HepG2 (cell line): ENCODE measurements at regions not wholly inside any gene's neighbourhood (a gene's known extent, or its start where the extent isn't known, plus 50 kb on each side); places are given as distances from the start of the nearest gene placed in this dataset.

Experiments used
- CHD4 ChIP-seq: fragments of 200-600 bp; sonication (generic); IDR thresholded peaks from 2 replicates; pipeline ENCODE4 v1.7.0; 2017; ENCODE audit warnings: mild to moderate bottlenecking, low read length, borderline replicate concordance
- HNRNPK ChIP-seq: fragments of 200-400 bp; formaldehyde crosslinking; IDR thresholded peaks from 2 replicates; pipeline ENCODE4 v1.6.1; 2018; ENCODE audit warnings: low read length, low read depth, moderate library complexity, mild to moderate bottlenecking; ENCODE audit not compliant: poor library complexity, severe bottlenecking
- KDM2A ChIP-seq: sonication (generic); formaldehyde crosslinking; IDR thresholded peaks from 2 replicates; pipeline ENCODE4 v1.4.0; 2020; ENCODE audit warnings: low read depth, missing genetic modification reagents, borderline replicate concordance
- KDM6A ChIP-seq: IDR thresholded peaks from 2 replicates; pipeline ENCODE4 v1.6.1; 2016; ENCODE audit warnings: low read depth
- MED8 ChIP-seq: sonication (generic); formaldehyde crosslinking; IDR thresholded peaks from 2 replicates; pipeline ENCODE4 v1.8.1; 2023; ENCODE audit warnings: mild to moderate bottlenecking, missing genetic modification reagents; ENCODE audit not compliant: insufficient replicate concordance
- NCOA1 ChIP-seq: sonication (generic); formaldehyde crosslinking; IDR thresholded peaks from 2 replicates; pipeline ENCODE4 v1.9.0; 2021; ENCODE audit warnings: missing genetic modification reagents
- NFE2 ChIP-seq: sonication (generic); formaldehyde crosslinking; IDR thresholded peaks from 2 replicates; pipeline ENCODE4 v1.4.0; 2020; ENCODE audit warnings: missing genetic modification reagents
- NR2F2 ChIP-seq: IDR thresholded peaks from 2 replicates; pipeline ENCODE4 v1.6.1; 2012; ENCODE audit warnings: low read depth, inconsistent platforms, borderline replicate concordance
- RBM22 ChIP-seq: fragments of 200-400 bp; formaldehyde crosslinking; optimal IDR thresholded peaks from 2 replicates; pipeline ENCODE3; 2017; ENCODE audit warnings: mild to moderate bottlenecking, low read length, moderate library complexity
- SAFB2 ChIP-seq: sonication (generic); formaldehyde crosslinking; IDR thresholded peaks from 2 replicates; pipeline ENCODE4 v1.5.1; 2020; ENCODE audit warnings: missing genetic modification reagents, low read depth, mild to moderate bottlenecking, borderline replicate concordance
- SCMH1 ChIP-seq: sonication (generic); formaldehyde crosslinking; IDR thresholded peaks from 2 replicates; pipeline ENCODE4 v1.9.0; 2021; ENCODE audit warnings: missing genetic modification reagents, mild to moderate bottlenecking, borderline replicate concordance
- SMAD3 ChIP-seq: sonication (generic); formaldehyde crosslinking; IDR thresholded peaks from 2 replicates; pipeline ENCODE4 v1.4.0; 2020; ENCODE audit warnings: missing genetic modification reagents
- SP1 ChIP-seq, 2 experiments: fragments of 450-650 bp in 1 of 2; sonication (generic) in 1 of 2; formaldehyde crosslinking in 1 of 2; IDR thresholded peaks; 2 replicates each; pipeline versions ENCODE4 v1.4.0 to v1.6.1; 2016 to 2020; ENCODE audit warnings: missing genetic modification reagents in 1 of 2
- THAP11 ChIP-seq: IDR thresholded peaks from 2 replicates; pipeline ENCODE4 v1.6.1; 2016; ENCODE audit warnings: missing biosample characterization, missing genetic modification reagents
- TOE1 ChIP-seq: sonication (generic); formaldehyde crosslinking; IDR thresholded peaks from 2 replicates; pipeline ENCODE4 v1.4.0; 2020; ENCODE audit warnings: mild to moderate bottlenecking, missing genetic modification reagents
- ZFP41 ChIP-seq: sonication (generic); formaldehyde crosslinking; IDR thresholded peaks from 2 replicates; pipeline ENCODE4 v1.4.0; 2020; ENCODE audit warnings: mild to moderate bottlenecking, missing genetic modification reagents, borderline replicate concordance
- ZNF138 ChIP-seq: sonication (generic); formaldehyde crosslinking; IDR thresholded peaks from 2 replicates; pipeline ENCODE4 v1.5.0; 2020; ENCODE audit warnings: mild to moderate bottlenecking, low read depth, missing genetic modification reagents
- ZNF33B ChIP-seq: sonication (generic); formaldehyde crosslinking; IDR thresholded peaks from 2 replicates; pipeline ENCODE4 v1.5.1; 2020; ENCODE audit warnings: mild to moderate bottlenecking, missing genetic modification reagents
- ZNF34 ChIP-seq: sonication (generic); formaldehyde crosslinking; IDR thresholded peaks from 2 replicates; pipeline ENCODE4 v1.4.0; 2020; ENCODE audit warnings: mild to moderate bottlenecking, missing genetic modification reagents, borderline replicate concordance
- ZNF430 ChIP-seq: sonication (generic); formaldehyde crosslinking; IDR thresholded peaks from 2 replicates; pipeline ENCODE4 v1.9.0; 2021; ENCODE audit warnings: mild to moderate bottlenecking, missing genetic modification reagents
- ZNF746 ChIP-seq: sonication (generic); formaldehyde crosslinking; IDR thresholded peaks from 2 replicates; pipeline ENCODE4 v1.8.0; 2022; ENCODE audit warnings: mild to moderate bottlenecking, missing genetic modification reagents
- ZNF83 ChIP-seq: sonication (generic); formaldehyde crosslinking; IDR thresholded peaks from 2 replicates; pipeline ENCODE4 v1.4.0; 2020; ENCODE audit warnings: missing genetic modification reagents, mild to moderate bottlenecking, borderline replicate concordance
- TF ChIP-seq, protein P1 (sequence below): sonication (generic); formaldehyde crosslinking; conservative IDR thresholded peaks from 2 replicates; pipeline ENCODE4 v1.8.0; 2022; ENCODE audit warnings: mild to moderate bottlenecking, moderate library complexity, missing genetic modification reagents
- TF ChIP-seq, protein P2 (sequence below): sonication (generic); formaldehyde crosslinking; conservative IDR thresholded peaks from 2 replicates; pipeline ENCODE4 v1.4.0; 2020; ENCODE audit warnings: mild to moderate bottlenecking, missing genetic modification reagents, moderate library complexity
- TF ChIP-seq, protein P3 (sequence below): sonication (generic); formaldehyde crosslinking; IDR thresholded peaks from 2 replicates; pipeline ENCODE4 v1.8.1; 2023; ENCODE audit warnings: mild to moderate bottlenecking, missing genetic modification reagents, borderline replicate concordance

DNA sequence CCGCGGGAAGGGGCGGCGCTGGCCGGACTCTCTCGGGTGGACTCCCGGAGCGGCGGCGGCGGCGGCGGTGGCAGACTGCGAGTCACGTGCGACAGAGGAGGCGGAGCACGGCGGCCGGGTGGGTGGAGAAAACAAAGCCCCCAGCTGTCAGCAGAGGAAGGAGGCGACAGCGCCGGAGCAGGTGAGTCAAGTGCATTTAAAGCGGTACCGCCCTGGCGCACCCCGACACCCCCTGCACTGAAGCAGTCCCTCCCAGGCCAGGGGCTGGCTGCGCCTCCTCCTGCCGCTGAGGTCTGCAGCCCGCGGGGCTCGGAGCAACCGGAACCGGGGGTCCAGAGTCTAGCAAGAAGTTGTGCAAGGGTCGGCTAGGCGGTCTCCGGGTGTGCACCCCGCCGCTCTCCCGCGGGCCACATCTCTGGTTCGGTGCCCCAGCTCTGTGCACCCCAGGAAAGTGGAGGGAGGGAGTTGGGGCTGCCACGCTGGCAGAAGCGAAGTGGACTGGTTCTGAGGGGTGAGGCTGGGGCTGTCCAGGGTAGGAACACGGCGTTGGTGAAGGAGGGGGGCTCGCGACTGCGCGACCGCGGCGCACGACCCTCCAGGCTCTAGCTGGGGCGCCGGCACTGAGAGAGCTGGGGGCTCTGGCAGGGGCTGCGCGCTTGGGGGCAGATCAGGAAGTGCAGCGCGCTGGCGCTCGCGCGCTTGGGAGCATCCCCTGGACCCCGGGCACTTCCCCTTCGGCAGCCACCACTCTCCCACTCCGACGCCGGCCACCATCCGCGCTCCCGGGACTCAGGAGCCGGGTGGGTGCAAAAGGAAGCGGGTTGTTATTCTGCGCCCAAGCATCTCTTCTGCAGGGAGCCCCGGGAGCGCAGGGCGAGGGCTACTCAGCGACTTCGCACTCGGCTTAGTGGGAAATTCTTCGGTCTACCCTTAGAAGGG lies 64.0 kb upstream of the MAPRE2 start (continued):
- TF ChIP-seq, protein P1, sequence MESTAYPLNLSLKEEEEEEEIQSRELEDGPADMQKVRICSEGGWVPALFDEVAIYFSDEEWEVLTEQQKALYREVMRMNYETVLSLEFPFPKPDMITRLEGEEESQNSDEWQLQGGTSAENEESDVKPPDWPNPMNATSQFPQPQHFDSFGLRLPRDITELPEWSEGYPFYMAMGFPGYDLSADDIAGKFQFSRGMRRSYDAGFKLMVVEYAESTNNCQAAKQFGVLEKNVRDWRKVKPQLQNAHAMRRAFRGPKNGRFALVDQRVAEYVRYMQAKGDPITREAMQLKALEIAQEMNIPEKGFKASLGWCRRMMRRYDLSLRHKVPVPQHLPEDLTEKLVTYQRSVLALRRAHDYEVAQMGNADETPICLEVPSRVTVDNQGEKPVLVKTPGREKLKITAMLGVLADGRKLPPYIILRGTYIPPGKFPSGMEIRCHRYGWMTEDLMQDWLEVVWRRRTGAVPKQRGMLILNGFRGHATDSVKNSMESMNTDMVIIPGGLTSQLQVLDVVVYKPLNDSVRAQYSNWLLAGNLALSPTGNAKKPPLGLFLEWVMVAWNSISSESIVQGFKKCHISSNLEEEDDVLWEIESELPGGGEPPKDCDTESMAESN (CRISPR knock-in tag): no peak
- 0 out of 2 replicates have a peak, but pooled peaks have one; percentile 16 for TF ChIP-seq ZNF33B (CRISPR knock-in tag)
- no peak for TF ChIP-seq NR2F2
- TF ChIP-seq THAP11: no peak
- TF ChIP-seq ZFP41: no peak
- TF ChIP-seq MED8 (CRISPR knock-in tag): no peak
- TF ChIP-seq, protein P2, sequence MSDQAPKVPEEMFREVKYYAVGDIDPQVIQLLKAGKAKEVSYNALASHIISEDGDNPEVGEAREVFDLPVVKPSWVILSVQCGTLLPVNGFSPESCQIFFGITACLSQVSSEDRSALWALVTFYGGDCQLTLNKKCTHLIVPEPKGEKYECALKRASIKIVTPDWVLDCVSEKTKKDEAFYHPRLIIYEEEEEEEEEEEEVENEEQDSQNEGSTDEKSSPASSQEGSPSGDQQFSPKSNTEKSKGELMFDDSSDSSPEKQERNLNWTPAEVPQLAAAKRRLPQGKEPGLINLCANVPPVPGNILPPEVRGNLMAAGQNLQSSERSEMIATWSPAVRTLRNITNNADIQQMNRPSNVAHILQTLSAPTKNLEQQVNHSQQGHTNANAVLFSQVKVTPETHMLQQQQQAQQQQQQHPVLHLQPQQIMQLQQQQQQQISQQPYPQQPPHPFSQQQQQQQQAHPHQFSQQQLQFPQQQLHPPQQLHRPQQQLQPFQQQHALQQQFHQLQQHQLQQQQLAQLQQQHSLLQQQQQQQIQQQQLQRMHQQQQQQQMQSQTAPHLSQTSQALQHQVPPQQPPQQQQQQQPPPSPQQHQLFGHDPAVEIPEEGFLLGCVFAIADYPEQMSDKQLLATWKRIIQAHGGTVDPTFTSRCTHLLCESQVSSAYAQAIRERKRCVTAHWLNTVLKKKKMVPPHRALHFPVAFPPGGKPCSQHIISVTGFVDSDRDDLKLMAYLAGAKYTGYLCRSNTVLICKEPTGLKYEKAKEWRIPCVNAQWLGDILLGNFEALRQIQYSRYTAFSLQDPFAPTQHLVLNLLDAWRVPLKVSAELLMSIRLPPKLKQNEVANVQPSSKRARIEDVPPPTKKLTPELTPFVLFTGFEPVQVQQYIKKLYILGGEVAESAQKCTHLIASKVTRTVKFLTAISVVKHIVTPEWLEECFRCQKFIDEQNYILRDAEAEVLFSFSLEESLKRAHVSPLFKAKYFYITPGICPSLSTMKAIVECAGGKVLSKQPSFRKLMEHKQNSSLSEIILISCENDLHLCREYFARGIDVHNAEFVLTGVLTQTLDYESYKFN (CRISPR knock-in tag): peak; percentile 29
- no peak for TF ChIP-seq SMAD3 (CRISPR knock-in tag)
- TF ChIP-seq HNRNPK: no peak
- TF ChIP-seq, protein P3, sequence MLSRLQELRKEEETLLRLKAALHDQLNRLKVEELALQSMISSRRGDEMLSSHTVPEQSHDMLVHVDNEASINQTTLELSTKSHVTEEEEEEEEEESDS (CRISPR knock-in tag): no peak
- no peak for TF ChIP-seq KDM6A (CRISPR knock-in tag)
- no peak for TF ChIP-seq TOE1
- TF ChIP-seq RBM22: no peak
- no peak for TF ChIP-seq SP1 (IDR thresholded peaks at IDR 0.05)
- TF ChIP-seq SP1 (CRISPR knock-in tag; IDR thresholded peaks at IDR 0.05): no peak; the same call in 1 of the 2 replicates
- no peak for TF ChIP-seq ZNF746 (CRISPR knock-in tag)
- no peak for TF ChIP-seq ZNF138
- TF ChIP-seq SCMH1 (CRISPR knock-in tag): no peak
- TF ChIP-seq NCOA1 (CRISPR knock-in tag): no peak
- no peak; the same call in 1 of the 2 replicates for TF ChIP-seq KDM2A (CRISPR knock-in tag)
- TF ChIP-seq ZNF430 (CRISPR knock-in tag): peak; percentile 82
- TF ChIP-seq SAFB2: peak; percentile 70; the same call in 1 of the 2 replicates
- TF ChIP-seq ZNF34 (CRISPR knock-in tag): no peak
- TF ChIP-seq NFE2: no peak
- TF ChIP-seq ZNF83 (CRISPR knock-in tag): no peak; the same call in 1 of the 2 replicates
- no peak for TF ChIP-seq CHD4
